HG02610 (cell line): ENCODE measurements at regions not wholly inside any gene's neighbourhood (a gene's known extent, or its start where the extent isn't known, plus 50 kb on each side); places are given as distances from the start of the nearest gene placed in this dataset.

Source experiments
- ATAC-seq: cut with Tn5 transposase; IDR thresholded peaks from one replicate; pipeline ENCODE4 v1.9.1; 2021; ENCODE audit warnings: mild to moderate bottlenecking, moderate library complexity; ENCODE audit not compliant: unreplicated experiment

GRCh38 chr12:77578466-77579220 lies 252.1 kb upstream of the NAV3 start:
- no peak for ATAC-seq

GRCh38 chr12:77577791-77578190 lies 252.9 kb upstream of the NAV3 start:
- no peak for ATAC-seq

GRCh38 chr12:77575376-77575919 lies 255.2 kb upstream of the NAV3 start:
- no peak for ATAC-seq

GRCh38 chr12:77572371-77572770 lies 258.3 kb upstream of the NAV3 start:
- no peak for ATAC-seq

- ATAC-seq = no peak
These were observed 258.9 kb upstream of the NAV3 start for GRCh38 chr12:77571768-77572167.

- no peak for ATAC-seq
These were observed 259.6 kb upstream of the NAV3 start for GRCh38 chr12:77571127-77571526.

GRCh38 chr12:77569876-77570275 lies 260.8 kb upstream of the NAV3 start:
- no peak for ATAC-seq

- ATAC-seq = no peak
These were observed 270.0 kb upstream of the NAV3 start for GRCh38 chr12:77560714-77561113.

GRCh38 chr12:77559400-77560074 lies 271.2 kb upstream of the NAV3 start:
- no peak for ATAC-seq

- no peak for ATAC-seq
These were observed 275.6 kb upstream of the NAV3 start for GRCh38 chr12:77555074-77555473.

- peak; percentile 100 for ATAC-seq
These were observed 276.6 kb upstream of the NAV3 start for GRCh38 chr12:77553976-77554619.

GRCh38 chr12:77549383-77550128 lies 281.1 kb upstream of the NAV3 start:
- no peak for ATAC-seq

- ATAC-seq = no peak
These were observed 281.9 kb upstream of the NAV3 start for GRCh38 chr12:77548797-77549196.

- no peak for ATAC-seq
These were observed 290.6 kb upstream of the NAV3 start for GRCh38 chr12:77540097-77540496.

- ATAC-seq = no peak
These were observed 293.0 kb upstream of the NAV3 start for GRCh38 chr12:77537663-77538062.

- ATAC-seq = no peak
These were observed 295.0 kb upstream of the NAV3 start for GRCh38 chr12:77535734-77536133.

- ATAC-seq = no peak
These were observed 298.8 kb upstream of the NAV3 start for GRCh38 chr12:77531912-77532311.

GRCh38 chr12:77522247-77522646 lies 308.4 kb upstream of the NAV3 start:
- ATAC-seq = no peak

GRCh38 chr12:77521508-77522115 lies 309.1 kb upstream of the NAV3 start:
- ATAC-seq = no peak

- ATAC-seq = no peak
These were observed 316.2 kb upstream of the NAV3 start for GRCh38 chr12:77514511-77514910.

GRCh38 chr12:77510985-77511384 lies 319.7 kb upstream of the NAV3 start:
- ATAC-seq = no peak
